NCI-H1048 (cell line): ENCODE measurements at regions not wholly inside any gene's neighbourhood (a gene's known extent, or its start where the extent isn't known, plus 50 kb on each side); places are given as distances from the start of the nearest gene placed in this dataset.

Source experiments
- DNase-seq: peaks from one replicate; lab custom pipeline; 2025; lab: John Stamatoyannopoulos, UW

- no peak for DNase-seq
Observed at GRCh38 chr2:157056200-157056676, 201.3 kb upstream of the GALNT5 start.

- no peak for DNase-seq
Observed at GRCh38 chr2:157058161-157058560, 199.3 kb upstream of the GALNT5 start.

GRCh38 chr2:157059036-157059435 is 198.5 kb upstream of the GALNT5 start:
- no peak for DNase-seq

GRCh38 chr2:157061799-157062198 is 195.7 kb upstream of the GALNT5 start:
- no peak for DNase-seq

- DNase-seq: no peak
Observed at GRCh38 chr2:157067562-157067961, 189.9 kb upstream of the GALNT5 start.

GRCh38 chr2:157068237-157068636 is 189.3 kb upstream of the GALNT5 start:
- DNase-seq: no peak

- no peak for DNase-seq
Observed at GRCh38 chr2:157075924-157076323, 181.6 kb upstream of the GALNT5 start.

- DNase-seq: no peak
Observed at GRCh38 chr2:157076526-157077161, 180.9 kb upstream of the GALNT5 start.

- no peak for DNase-seq
Observed at GRCh38 chr2:157077753-157078350, 179.7 kb upstream of the GALNT5 start.

GRCh38 chr2:157082950-157083349 is 174.6 kb upstream of the GALNT5 start:
- DNase-seq: no peak

- no peak for DNase-seq
Observed at GRCh38 chr2:157085522-157085921, 172.0 kb upstream of the GALNT5 start.

GRCh38 chr2:157087373-157088002 is 170.0 kb upstream of the GALNT5 start:
- no peak for DNase-seq

GRCh38 chr2:157093666-157094065 is 163.8 kb upstream of the GALNT5 start:
- DNase-seq: no peak

GRCh38 chr2:157105372-157105771 is 152.1 kb upstream of the GALNT5 start:
- DNase-seq: no peak

- no peak for DNase-seq
Observed at GRCh38 chr2:157106950-157107349, 150.6 kb upstream of the GALNT5 start.

- no peak for DNase-seq
Observed at GRCh38 chr2:157107460-157107859, 150.0 kb upstream of the GALNT5 start.

- no peak for DNase-seq
Observed at GRCh38 chr2:157107877-157108276, 149.6 kb upstream of the GALNT5 start.

- DNase-seq: no peak
Observed at GRCh38 chr2:157122776-157123175, 134.7 kb upstream of the GALNT5 start.

GRCh38 chr2:157124731-157125130 is 132.8 kb upstream of the GALNT5 start:
- DNase-seq: no peak

- DNase-seq: no peak
Observed at GRCh38 chr2:157125685-157126084, 131.8 kb upstream of the GALNT5 start.

GRCh38 chr2:157127249-157128012 is 130.1 kb upstream of the GALNT5 start:
- no peak for DNase-seq

GRCh38 chr2:157143901-157144300 is 113.6 kb upstream of the GALNT5 start:
- no peak for DNase-seq

- DNase-seq: no peak
Observed at GRCh38 chr2:157149270-157149669, 108.2 kb upstream of the GALNT5 start.
